HG03045 (cell line): ENCODE measurements at regions not wholly inside any gene's neighbourhood (a gene's known extent, or its start where the extent isn't known, plus 50 kb on each side); places are given as distances from the start of the nearest gene placed in this dataset.
"Not testable (repeated sequence)": the region's sequence is repeated elsewhere in the genome, so short reads cannot be mapped to it uniquely, and the experiment has no call there.

Source experiments
- ATAC-seq: cut with Tn5 transposase; IDR thresholded peaks from one replicate; pipeline ENCODE4 v1.9.1; 2021; ENCODE audit warnings: mild to moderate bottlenecking, moderate library complexity; ENCODE audit not compliant: unreplicated experiment

GRCh38 chr4:127523369-127523768, 109.4 kb upstream of the INTU start:
- ATAC-seq: no peak

- no peak for ATAC-seq
Measured at GRCh38 chr4:127525608-127526007, 107.1 kb upstream of the INTU start.

- ATAC-seq: no peak
Measured at GRCh38 chr4:127528302-127528701, 104.5 kb upstream of the INTU start.

DNA sequence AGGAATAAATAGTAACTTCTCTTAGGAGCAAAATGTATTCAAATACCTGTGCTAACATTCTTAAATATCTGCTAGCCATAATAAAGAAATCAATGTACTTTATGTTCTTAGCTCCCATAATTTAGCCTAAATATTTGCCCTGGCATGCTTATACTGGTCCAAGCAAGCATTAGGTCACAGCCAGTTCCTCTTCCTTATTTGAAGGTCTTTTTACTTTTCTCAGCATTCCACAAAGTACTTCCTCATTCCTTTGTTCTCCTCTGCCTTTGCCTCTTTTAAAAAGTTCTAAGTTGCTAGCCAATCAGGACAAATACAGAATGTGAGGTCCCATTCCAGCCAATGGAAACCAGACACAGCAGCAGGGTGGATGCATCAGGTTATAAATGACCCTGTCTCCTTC, 102.9 kb upstream of the INTU start:
- not testable (repeated sequence) for ATAC-seq

GRCh38 chr4:127533028-127533700, 99.6 kb upstream of the INTU start:
- no peak for ATAC-seq

- ATAC-seq: no peak
Measured at GRCh38 chr4:127534041-127534825, 98.5 kb upstream of the INTU start.

DNA sequence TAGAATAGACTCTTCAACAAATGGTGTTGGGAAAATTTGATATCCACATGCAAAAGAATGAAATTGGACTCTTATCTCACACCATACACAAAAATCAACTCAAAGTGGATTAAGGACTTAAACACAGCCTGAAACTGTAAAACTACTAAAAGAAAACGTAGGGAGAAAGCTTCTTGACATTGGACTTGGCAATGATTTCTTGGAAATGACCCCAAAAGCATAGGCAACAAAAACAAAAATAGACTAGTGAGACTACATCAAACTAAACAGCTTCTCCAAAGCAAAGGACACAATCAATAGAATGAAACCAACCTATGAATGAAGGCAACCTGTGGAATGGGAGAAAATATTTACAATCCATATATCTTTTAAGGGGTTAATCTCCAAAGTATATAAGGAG, 94.7 kb upstream of the INTU start:
- ATAC-seq: no peak

GRCh38 chr4:127540497-127541025, 92.2 kb upstream of the INTU start:
- no peak for ATAC-seq

DNA sequence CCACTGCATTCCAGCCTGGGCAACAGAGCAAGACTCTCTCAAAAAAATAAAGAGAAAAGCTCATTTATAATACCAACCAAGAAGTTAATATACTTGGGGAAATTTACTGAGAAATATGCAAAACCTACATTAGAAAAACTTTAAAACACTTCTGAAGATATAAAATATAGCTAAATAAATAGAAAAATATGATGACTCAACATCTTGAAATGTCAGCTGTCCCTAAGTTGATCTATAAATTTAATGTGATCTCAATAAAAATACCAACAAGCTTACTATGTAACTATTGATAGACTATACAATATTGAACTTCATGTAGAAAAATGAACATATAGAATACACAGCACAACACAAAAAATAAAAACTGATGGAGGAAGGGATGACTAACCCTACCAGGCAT, 87.5 kb upstream of the INTU start:
- no peak for ATAC-seq

GRCh38 chr4:127548990-127549925, 83.5 kb upstream of the INTU start:
- no peak for ATAC-seq

DNA sequence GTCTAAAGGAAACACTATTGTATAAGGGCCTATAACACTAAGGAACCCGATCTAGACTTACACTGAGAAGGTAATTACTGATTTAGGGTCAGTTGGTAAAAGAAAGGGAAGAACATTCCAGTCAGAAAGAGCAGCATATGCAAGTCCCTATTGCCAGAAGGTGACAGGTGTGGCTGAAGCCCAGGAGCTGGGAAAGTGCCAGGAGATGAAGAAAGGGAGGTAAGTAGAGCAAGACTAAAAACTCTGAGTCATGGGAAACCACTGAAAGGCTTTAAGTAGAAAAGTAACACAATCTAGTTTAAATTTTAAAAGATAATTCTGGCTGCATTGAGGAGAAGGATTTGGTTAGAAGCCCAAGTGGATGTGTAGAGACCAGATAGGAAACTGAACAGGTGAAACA, 77.7 kb upstream of the INTU start:
- no peak for ATAC-seq

DNA sequence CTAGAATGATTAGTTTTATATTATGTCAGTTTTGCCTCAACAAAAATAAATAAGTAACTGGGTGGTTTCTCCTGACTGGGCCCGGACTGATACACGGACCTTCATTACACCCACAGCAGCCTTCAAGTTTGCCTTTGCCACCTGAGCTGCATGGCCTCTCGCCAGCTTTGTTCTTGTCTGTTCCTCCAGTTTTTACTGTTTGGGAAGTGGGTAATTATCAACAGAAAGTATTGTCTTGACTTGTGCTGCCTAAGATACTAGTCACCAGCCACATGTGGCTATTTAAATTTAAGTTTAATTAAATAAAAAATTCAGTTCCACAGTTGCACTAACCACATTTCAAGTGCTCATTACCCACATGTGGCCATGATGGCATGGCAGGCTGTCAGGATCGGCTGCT, 74.7 kb upstream of the INTU start:
- no peak for ATAC-seq

GRCh38 chr4:127558489-127559407, 74.0 kb upstream of the INTU start:
- ATAC-seq: no peak

DNA sequence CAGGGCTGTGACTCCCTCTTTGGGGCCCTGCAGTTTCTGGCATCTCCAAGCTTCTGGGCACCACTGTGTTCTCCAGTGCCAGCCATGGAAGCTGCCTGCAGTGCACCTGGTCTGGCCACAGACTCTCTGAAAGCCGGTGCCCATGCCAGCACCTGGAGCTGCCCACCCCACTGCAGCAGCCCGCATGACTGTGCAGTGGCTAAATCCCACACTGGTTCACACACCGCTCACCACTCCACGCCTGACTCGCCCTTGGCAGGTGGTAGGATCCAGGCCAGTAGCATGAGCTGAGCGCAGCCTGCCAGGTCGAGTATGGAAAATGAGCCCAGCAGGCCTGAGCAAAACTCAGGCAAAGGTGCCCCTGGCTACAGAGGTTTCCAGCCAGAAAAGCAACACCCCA, 72.8 kb upstream of the INTU start:
- no peak for ATAC-seq

DNA sequence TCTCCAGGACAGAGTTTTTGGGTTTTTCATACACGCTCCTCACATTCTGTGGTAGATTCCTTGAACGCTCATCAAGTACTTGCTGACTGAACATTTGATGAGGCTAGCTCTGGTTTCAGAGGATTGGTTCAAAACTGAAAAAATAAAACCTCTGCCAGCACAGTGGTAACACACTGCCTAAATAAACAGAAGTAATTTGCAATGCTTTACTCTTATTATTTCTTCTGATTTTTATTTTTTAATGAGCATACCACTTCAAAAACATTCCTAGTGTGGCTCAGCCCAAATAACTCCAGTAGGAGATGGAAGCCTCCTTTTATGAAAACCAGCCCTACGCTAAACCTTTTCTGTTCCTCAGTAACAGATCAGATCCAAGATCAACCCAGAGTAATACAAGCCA, 72.0 kb upstream of the INTU start:
- no peak for ATAC-seq

DNA sequence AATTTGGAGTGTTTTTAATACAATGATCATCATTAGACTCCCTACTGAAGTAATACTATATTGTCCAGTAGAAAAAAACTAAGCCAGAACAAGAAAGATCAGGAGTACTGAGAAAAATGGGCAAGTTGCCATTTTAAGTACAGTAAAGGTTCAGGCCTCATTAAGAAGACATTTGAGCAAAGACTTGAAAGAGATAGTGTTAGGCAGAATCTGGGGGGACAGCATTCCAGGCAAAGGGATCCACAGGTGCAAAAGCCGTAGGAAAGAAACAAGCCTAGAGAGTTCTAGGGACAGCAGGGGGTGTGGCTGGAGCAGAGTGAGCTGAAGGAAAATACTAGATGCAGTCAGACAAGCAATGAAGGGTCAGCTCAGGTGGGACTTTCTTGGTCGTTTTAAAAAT, 58.1 kb upstream of the INTU start:
- ATAC-seq: no peak

GRCh38 chr4:127575888-127576287, 56.9 kb upstream of the INTU start:
- no peak for ATAC-seq

DNA sequence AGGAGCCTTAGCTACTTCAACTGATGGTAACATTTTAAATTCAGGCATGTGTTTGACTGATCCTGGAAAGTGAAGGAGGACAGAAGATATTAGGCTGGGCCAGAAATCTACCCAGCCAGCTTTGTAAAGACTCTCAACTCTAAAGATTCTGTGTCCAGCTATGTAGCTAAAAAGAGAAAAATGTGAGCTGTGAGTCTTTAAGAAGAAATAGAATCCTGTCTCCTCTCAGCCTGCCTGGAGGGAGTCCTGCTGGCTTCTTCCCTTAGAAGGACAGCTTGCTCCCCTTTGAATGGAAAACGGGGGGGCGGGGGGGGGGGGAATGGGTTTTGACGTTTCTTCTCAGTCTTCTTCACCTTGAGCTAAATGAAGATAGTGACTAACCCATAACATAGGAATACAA, 54.3 kb upstream of the INTU start:
- ATAC-seq: no peak

DNA sequence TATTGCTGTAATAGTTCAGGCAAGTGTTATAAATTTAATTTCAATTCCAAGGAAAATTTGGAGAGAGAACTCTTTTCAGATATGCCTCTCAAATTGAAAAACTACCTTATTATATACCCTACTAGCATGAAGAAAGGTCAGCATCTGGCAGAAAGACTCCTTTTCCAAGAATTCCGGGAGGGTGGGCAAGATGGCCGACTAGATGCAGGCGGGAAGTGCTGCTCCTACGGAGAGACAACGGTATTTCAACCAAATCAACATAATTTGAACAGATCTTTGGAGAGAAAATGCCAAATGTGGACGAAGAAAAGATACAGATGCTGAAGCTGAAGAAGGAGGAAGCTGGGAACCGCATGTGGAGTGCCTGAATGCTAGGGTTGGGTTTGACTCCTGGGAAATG, 53.8 kb upstream of the INTU start:
- ATAC-seq: no peak

- ATAC-seq: no peak
Measured at GRCh38 chr4:127579821-127580220, 52.9 kb upstream of the INTU start.
